Liver (tissue), 8 donors: ENCODE measurements at regions not wholly inside any gene's neighbourhood (a gene's known extent, or its start where the extent isn't known, plus 50 kb on each side); places are given as distances from the start of the nearest gene placed in this dataset.

Experiments used
- DNase-seq: peaks from one replicate; pipeline ENCODE4 v3.0.0-alpha.2; 2017; ENCODE audit warnings: low spot score
- H3K27ac ChIP-seq, 2 donors: one replicate each; pipeline ENCODE4 v1.7.0; 2013; ENCODE audit warnings: inconsistent platforms in 2 of 2, low read length in 2 of 2, control low read depth in 1 of 2, low read depth in 1 of 2, mild to moderate bottlenecking in 1 of 2
- H3K27me3 ChIP-seq, 4 donors: one replicate each; pipeline versions ENCODE4 v1.6.1 to v1.7.0; 2013; ENCODE audit warnings: low read length in 3 of 4, inconsistent platforms in 1 of 4, mild to moderate bottlenecking in 1 of 4, moderate library complexity in 1 of 4; ENCODE audit not compliant: control insufficient read depth in 4 of 4, insufficient read depth in 4 of 4
- H3K36me3 ChIP-seq, 4 donors: one replicate each; pipeline versions ENCODE4 v1.6.1 to v1.7.0; 2013; ENCODE audit warnings: low read length in 3 of 4, mild to moderate bottlenecking in 3 of 4, low read depth in 1 of 4, moderate library complexity in 1 of 4; ENCODE audit not compliant: control insufficient read depth in 4 of 4, insufficient read depth in 3 of 4
- H3K4me1 ChIP-seq, 4 donors: one replicate each; pipeline versions ENCODE4 v1.6.1 to v1.7.0; 2013; ENCODE audit warnings: low read length in 3 of 4, mild to moderate bottlenecking in 3 of 4, moderate library complexity in 1 of 4; ENCODE audit not compliant: control insufficient read depth in 4 of 4, insufficient read depth in 4 of 4
- H3K4me3 ChIP-seq, 3 donors: one replicate each; pipeline versions ENCODE4 v1.6.1 to v1.7.0; 2013; ENCODE audit warnings: low read length in 3 of 3, control low read depth in 1 of 3, low read depth in 1 of 3, mild to moderate bottlenecking in 1 of 3
- H3K9ac ChIP-seq, 2 donors: one replicate each; pipeline ENCODE4 v1.7.0; 2013; ENCODE audit warnings: low read length in 2 of 2, mild to moderate bottlenecking in 2 of 2, moderate library complexity in 2 of 2, control low read depth in 1 of 2, low read depth in 1 of 2
- H3K9me3 ChIP-seq, 4 donors: one replicate each; pipeline versions ENCODE4 v1.6.1 to v1.7.0; 2013; ENCODE audit warnings: low read length in 3 of 4; ENCODE audit not compliant: control insufficient read depth in 4 of 4
- FOXA1 ChIP-seq: IDR thresholded peaks from 2 replicates; pipeline ENCODE4 v1.6.1; 2016; ENCODE audit warnings: antibody characterized with exemption
- FOXA2 ChIP-seq: IDR thresholded peaks from 2 replicates; pipeline ENCODE4 v1.6.1; 2016; ENCODE audit warnings: antibody characterized with exemption
- GABPA ChIP-seq, 2 donors: IDR thresholded peaks in 1 of 2; conservative IDR thresholded peaks in 1 of 2; 2 replicates each; pipeline ENCODE4 v1.6.1; 2016; ENCODE audit warnings: antibody characterized with exemption in 2 of 2, mild to moderate bottlenecking in 1 of 2, moderate library complexity in 1 of 2
- HNF4A ChIP-seq, 2 donors: conservative IDR thresholded peaks; 2 replicates each; pipeline ENCODE4 v1.6.1; 2016; ENCODE audit warnings: antibody characterized with exemption in 2 of 2, mild to moderate bottlenecking in 2 of 2
- HNF4G ChIP-seq: IDR thresholded peaks from 2 replicates; pipeline ENCODE4 v1.6.1; 2016; ENCODE audit warnings: antibody characterized with exemption
- MAX ChIP-seq: IDR thresholded peaks from 2 replicates; pipeline ENCODE4 v1.6.1; 2016; ENCODE audit warnings: antibody characterized with exemption
- NR2F2 ChIP-seq: IDR thresholded peaks from 2 replicates; pipeline ENCODE4 v1.6.1; 2016; ENCODE audit warnings: antibody characterized with exemption
- RAD21 ChIP-seq, 2 donors: IDR thresholded peaks; 2 replicates each; pipeline ENCODE4 v1.6.1; 2016; ENCODE audit warnings: antibody characterized with exemption in 2 of 2, mild to moderate bottlenecking in 2 of 2
- REST ChIP-seq: IDR thresholded peaks from 2 replicates; pipeline ENCODE4 v1.6.1; 2016; ENCODE audit warnings: antibody characterized with exemption, mild to moderate bottlenecking
- SP1 ChIP-seq: IDR thresholded peaks from 2 replicates; pipeline ENCODE4 v1.6.1; 2018; ENCODE audit warnings: antibody characterized with exemption, mild to moderate bottlenecking
- TAF1 ChIP-seq: conservative IDR thresholded peaks from 2 replicates; pipeline ENCODE4 v1.6.1; 2016; ENCODE audit warnings: antibody characterized with exemption, mild to moderate bottlenecking
- YY1 ChIP-seq: IDR thresholded peaks from 2 replicates; pipeline ENCODE4 v1.6.1; 2016; ENCODE audit warnings: antibody characterized with exemption, mild to moderate bottlenecking
- ZBTB33 ChIP-seq: IDR thresholded peaks from 2 replicates; pipeline ENCODE4 v1.6.1; 2016; ENCODE audit warnings: antibody characterized with exemption
- WGBS: extraction: QIAGEN DNeasy Blood & Tissue Kit; methylation state at CpG from one replicate; pipeline ENCODE4 v1.1.7; 2013; 5-methylcytosine and 5-hydroxymethylcytosine counted together
- TF ChIP-seq, protein P1 (sequence below): IDR thresholded peaks from 2 replicates; pipeline ENCODE4 v1.6.1; 2016; ENCODE audit warnings: antibody characterized with exemption
- TF ChIP-seq, protein P2 (sequence below): fragments of 150-350 bp; IDR thresholded peaks from 2 replicates; pipeline ENCODE4 v1.5.1; 2017; ENCODE audit warnings: improper control_type of control experiment, low read depth, low read length; ENCODE audit not compliant: missing input control
- donor health status: healthy.
- donor health status: healthy.
- donor health status: healthy.
- donor health status: healthy.
- donor health status: healthy.

GRCh38 chr2:235194836-235195235 lies 243.0 kb downstream of the SH3BP4 start:
- H3K4me3 ChIP-seq: no peak overlapping the region
- H3K27me3 ChIP-seq: no peaks in the 10 kb centered on the region
- H3K9me3 ChIP-seq: no peaks in the 10 kb centered on the region
- no peak for DNase-seq
- 52% methylated on average over 3 of the region's 3 CpGs for WGBS
- no peak for TF ChIP-seq MAX
- no peak for TF ChIP-seq FOXA2
- TF ChIP-seq, protein P1, sequence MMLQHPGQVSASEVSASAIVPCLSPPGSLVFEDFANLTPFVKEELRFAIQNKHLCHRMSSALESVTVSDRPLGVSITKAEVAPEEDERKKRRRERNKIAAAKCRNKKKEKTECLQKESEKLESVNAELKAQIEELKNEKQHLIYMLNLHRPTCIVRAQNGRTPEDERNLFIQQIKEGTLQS: no peak
- no peak for TF ChIP-seq YY1
- no peak for TF ChIP-seq HNF4G
- TF ChIP-seq FOXA1: no peak
- no peak for TF ChIP-seq NR2F2
- TF ChIP-seq RAD21 (IDR thresholded peaks at IDR 0.05): no peak
- no peak for TF ChIP-seq SP1
- TF ChIP-seq TAF1: no peak
- TF ChIP-seq, protein P2, sequence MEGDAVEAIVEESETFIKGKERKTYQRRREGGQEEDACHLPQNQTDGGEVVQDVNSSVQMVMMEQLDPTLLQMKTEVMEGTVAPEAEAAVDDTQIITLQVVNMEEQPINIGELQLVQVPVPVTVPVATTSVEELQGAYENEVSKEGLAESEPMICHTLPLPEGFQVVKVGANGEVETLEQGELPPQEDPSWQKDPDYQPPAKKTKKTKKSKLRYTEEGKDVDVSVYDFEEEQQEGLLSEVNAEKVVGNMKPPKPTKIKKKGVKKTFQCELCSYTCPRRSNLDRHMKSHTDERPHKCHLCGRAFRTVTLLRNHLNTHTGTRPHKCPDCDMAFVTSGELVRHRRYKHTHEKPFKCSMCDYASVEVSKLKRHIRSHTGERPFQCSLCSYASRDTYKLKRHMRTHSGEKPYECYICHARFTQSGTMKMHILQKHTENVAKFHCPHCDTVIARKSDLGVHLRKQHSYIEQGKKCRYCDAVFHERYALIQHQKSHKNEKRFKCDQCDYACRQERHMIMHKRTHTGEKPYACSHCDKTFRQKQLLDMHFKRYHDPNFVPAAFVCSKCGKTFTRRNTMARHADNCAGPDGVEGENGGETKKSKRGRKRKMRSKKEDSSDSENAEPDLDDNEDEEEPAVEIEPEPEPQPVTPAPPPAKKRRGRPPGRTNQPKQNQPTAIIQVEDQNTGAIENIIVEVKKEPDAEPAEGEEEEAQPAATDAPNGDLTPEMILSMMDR: no peak
- TF ChIP-seq ZBTB33: no peak
- no peaks in the 10 kb centered on the region for H3K4me1 ChIP-seq
- H3K9ac ChIP-seq: no peak overlapping the region
- no peak overlapping the region for H3K27ac ChIP-seq
- H3K36me3 ChIP-seq: no peaks in the 10 kb centered on the region

DNA sequence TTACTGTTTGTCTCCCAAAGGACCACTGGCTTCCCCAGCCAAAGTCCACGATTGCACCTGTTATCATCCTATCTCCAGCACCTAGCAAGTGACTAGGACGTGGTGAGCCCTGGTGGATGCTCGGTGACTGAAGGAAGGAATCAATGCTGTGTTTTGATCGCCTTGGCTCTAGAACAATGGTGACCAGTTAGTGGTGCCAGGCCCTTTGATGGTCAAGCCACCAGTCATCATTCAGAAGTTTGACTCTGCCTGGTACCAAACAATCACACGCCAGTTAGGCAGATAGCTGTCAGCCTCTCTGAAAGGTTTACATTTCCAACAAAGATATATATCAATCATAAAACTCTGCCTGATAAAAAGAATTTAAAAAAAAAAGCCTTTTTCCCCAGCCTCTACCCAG lies 244.1 kb downstream of the SH3BP4 start:
- no peaks in the 10 kb centered on the region for H3K9me3 ChIP-seq
- no peaks in the 10 kb centered on the region for H3K4me1 ChIP-seq
- TF ChIP-seq MAX (no peak), HNF4A (conservative IDR thresholded peaks at IDR 0.05) (no peak), REST (no peak), HNF4G (no peak), GABPA (IDR thresholded peaks at IDR 0.05 in 1 of 2, conservative IDR thresholded peaks at IDR 0.05 in 1 of 2) (no peak), YY1 (no peak), FOXA2 (no peak), TAF1 (no peak), ZBTB33 (no peak)
- TF ChIP-seq, protein P1: no peak
- WGBS: 85% methylated on average over 5 of the region's 5 CpGs
- peaks cover 0 to 3% (median 0%) of the 10 kb centered on the region in 4 donors for H3K27me3 ChIP-seq
- no peak overlapping the region for H3K27ac ChIP-seq
- no peak for DNase-seq
- no peak overlapping the region for H3K4me3 ChIP-seq
- no peak overlapping the region for H3K9ac ChIP-seq
- no peaks in the 10 kb centered on the region for H3K36me3 ChIP-seq
